ENCODE measurements at regions not wholly inside any gene's neighbourhood (a gene's known extent, or its start where the extent isn't known, plus 50 kb on each side); places are given as distances from the start of the nearest gene placed in this dataset.

- DNase-seq (ENCODE audit: low spot score): no peak
Measured at GRCh38 chr5:175765858-175766257, 105.5 kb upstream of the CPLX2 start.

GRCh38 chr5:175766963-175767362 lies 104.4 kb upstream of the CPLX2 start:
- no peak for DNase-seq (ENCODE audit: low spot score)

GRCh38 chr5:175772747-175773533 lies 98.4 kb upstream of the CPLX2 start:
- DNase-seq (ENCODE audit: low spot score): no peak

DNA sequence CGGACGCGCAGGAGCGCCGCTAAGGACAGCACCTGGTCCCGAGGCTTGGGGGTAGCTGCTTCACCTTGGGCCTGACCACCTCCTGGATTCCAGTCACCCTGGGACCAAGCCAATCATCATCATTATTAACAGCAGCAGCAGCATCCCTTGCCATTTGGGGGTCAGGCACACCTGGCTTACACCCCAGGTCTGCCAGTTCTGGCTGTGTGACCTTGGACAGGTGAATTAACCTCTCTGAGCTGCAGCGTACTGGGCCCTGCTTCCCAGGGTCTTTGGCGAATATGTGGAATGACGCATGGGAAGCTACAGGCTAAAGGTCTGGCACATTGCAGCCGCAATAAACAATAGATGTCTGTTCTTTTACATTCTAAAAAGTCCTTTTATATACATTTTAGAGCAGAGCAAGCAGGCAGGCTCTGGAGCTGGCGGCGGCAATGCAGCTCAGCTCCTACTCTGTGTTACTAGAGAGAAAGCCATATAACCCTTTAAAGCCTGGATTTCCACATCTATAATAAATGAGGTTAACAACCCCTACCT lies 97.8 kb upstream of the CPLX2 start:
- DNase-seq (ENCODE audit: low spot score): no peak

GRCh38 chr5:175775416-175775815 lies 96.0 kb upstream of the CPLX2 start:
- DNase-seq (ENCODE audit: low spot score): no peak

DNA sequence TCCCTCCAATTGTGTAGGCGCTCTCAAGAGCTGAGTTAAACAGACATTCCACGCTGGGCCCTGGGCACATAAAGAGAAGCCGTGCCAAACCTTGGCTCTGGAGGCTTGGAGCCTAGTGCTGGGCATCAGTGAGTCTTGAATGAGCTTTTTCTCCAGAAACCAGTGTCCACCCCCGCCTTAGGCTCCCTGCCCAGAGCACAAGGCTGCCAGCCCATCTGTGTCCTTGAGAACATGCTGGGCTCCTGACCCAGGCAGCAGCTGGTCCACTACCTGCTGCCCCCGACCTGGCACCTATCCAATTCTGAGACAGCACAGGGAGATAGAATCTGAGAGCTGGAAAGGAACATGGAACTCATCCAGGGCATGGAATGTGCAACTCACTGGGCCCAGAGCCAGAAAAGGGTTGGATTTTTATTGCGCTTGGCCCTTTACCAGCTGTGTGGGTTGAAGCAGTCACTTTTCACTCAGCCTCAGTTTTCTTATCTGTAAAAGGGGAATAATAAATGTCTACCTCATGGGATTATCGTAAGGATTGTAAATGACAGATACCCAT lies 92.4 kb upstream of the CPLX2 start:
- no peak for DNase-seq (ENCODE audit: low spot score)

DNA sequence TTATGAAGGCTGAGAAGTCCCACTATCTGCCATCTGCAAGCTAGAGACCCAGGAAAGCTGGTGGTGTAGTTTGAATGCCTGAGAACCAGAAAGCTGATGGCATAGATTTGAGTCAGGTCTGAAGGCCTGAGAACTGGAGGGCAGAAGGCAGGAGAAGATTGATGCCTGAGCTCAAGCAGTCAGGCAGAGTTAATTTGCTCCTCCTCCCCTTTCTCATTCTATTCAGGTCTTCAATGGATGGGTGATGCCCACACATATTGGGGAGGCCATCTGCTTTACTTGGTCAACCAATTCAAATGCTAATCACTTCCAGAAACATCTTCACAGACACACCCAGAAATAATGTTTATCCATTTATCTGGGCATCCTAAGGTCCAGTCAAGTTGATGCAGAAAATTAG lies 87.6 kb upstream of the CPLX2 start:
- DNase-seq (ENCODE audit: low spot score): no peak

DNA sequence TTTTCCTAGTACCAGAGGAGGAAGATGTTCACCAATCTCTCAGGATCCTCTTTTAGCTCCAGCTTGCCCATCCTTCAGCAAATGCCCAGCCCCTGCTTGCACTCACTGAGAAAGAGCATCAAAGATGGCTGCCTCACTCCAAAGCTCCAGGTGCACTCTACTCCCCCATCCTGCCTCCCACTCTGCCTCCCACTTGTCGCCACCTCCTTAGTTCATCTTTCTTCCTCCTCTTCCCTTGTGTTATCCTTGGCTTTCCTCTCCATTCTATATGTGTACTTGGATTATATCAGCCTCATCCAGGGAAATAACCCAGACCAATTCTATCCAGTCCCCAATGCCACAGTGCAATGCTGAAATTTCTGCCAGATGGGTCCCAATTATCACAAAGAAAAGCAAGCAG lies 87.1 kb upstream of the CPLX2 start:
- no peak for DNase-seq (ENCODE audit: low spot score)

GRCh38 chr5:175785681-175786080 lies 85.7 kb upstream of the CPLX2 start:
- DNase-seq (ENCODE audit: low spot score): no peak

DNA sequence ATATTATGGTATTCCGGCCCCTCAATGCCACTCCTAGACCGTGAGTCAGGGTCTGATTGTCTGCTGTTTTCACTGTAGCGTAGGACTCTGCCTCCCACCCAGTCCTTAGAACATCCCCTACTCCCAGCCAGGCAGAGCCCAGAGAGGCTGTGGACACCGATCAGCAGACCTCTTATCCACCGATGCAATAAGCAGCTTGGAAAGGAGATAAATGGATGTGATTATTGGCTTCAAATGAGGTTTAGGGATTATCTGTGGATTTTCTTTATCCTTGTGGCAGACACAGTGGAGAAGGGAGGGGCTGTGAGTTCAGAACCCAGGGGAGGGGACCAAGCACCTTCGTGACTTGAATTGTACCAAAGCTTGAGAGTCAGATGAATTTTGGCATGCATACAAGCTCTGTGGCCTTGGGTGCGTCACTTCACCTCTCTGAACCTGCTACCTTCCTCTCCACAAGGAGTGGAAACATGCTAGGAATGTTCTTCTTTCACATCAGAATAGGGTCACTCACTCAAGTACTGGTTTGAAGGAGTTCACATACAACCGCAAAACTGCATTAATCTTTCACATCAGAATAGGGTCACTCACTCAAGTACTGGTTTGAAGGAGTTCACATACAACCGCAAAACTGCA lies 83.1 kb upstream of the CPLX2 start:
- DNase-seq (ENCODE audit: low spot score): no peak

- DNase-seq (ENCODE audit: low spot score): no peak
Measured at GRCh38 chr5:175789670-175790069, 81.7 kb upstream of the CPLX2 start.

- DNase-seq (ENCODE audit: low spot score): no peak
Measured at GRCh38 chr5:175790796-175791195, 80.6 kb upstream of the CPLX2 start.

- no peak for DNase-seq (ENCODE audit: low spot score)
Measured at GRCh38 chr5:175795959-175796358, 75.4 kb upstream of the CPLX2 start.

DNA sequence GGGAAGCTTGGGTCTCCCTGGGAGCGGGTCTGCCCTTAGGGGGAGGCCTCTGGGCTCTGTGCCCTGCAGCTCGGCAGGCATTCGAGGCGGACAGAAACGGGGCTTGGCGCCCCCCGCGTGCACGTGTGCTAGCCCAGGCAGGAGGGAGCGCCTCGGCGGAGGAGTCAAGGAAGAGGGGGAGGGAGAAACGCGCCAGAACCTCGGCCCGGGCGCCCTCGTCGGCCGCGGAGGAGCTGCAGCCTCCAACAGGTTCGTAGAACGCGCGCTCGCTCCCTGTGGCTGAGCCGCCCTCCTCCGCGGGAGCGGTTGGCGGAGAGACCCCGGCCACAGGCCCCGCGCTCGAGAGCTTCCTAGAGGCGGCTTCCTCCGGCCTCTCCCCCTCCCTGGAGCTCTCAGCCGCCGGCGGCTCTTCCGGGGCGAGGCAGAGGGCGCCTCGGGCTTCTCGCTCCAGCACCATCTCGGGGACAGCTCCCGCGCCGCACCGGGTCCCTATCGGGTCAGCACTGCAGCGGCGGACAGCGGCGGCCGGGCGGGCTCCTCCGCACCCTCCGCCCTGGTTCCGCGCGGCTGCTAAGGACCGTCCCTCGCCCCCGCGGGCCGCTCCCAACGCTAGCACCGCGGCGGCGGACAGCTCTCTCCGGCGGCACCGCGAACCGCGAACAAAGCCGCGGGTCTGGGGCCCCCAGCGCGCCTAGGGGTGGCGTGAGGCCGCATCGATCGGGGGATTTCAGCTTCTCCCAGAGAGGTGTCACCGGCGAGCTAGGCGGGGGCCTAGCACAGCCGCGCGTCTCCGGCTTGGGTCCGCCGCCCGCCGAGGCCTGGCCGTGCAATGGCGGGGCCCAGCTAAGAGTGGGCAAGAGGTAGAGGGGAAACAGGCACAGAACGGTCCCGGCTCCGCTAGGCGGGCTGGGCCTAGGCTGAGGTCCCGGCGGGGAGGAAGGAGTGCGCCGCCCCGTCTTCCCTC lies 74.6 kb upstream of the CPLX2 start:
- peak; percentile 92 for DNase-seq (ENCODE audit: low spot score)

- no peak for DNase-seq (ENCODE audit: low spot score)
Measured at GRCh38 chr5:175797521-175798038, 73.8 kb upstream of the CPLX2 start.

GRCh38 chr5:175798626-175799025 lies 72.8 kb upstream of the CPLX2 start:
- no peak for DNase-seq (ENCODE audit: low spot score)

DNA sequence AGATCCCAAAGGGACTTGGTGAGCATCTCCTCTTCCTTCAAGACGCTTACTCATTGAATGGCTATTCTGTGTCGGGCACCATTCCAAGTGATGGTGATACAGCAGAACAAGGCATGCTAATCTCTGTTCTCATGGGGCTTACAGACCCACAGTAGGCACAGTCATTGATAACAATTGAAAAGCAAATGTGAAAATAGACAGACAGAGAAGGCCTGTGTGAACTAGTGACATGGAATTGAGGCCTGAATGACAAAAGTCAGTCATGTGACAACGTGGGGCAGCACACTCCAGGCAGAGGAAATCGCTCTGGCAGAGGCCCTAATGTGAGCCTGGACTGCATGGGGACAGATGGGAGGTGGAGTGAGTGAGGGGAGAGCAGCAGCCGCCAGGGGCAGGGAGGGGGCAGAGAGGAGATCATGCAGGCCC lies 70.7 kb upstream of the CPLX2 start:
- no peak for DNase-seq (ENCODE audit: low spot score)

GRCh38 chr5:175802361-175802760 lies 69.0 kb upstream of the CPLX2 start:
- DNase-seq (ENCODE audit: low spot score): no peak

DNA sequence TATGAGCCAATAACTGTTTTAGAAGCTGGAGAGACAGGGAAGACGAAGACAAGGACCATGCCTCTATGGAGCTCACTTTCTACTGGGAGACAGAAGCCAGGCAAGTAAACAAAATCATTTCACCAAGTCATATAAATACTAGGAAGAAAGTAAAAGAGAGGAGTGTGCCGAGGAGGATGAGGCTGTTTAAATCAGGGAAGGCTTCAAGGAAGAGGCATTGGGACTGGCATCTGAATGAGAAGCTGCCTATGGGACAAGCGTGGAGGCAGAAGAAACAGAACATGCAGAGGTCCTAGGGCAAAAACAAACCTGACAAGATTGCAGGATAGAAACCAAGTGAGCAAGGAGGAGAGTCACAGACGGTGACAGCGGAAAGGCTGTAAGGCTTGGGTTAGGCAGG lies 68.1 kb upstream of the CPLX2 start:
- no peak for DNase-seq (ENCODE audit: low spot score)

DNA sequence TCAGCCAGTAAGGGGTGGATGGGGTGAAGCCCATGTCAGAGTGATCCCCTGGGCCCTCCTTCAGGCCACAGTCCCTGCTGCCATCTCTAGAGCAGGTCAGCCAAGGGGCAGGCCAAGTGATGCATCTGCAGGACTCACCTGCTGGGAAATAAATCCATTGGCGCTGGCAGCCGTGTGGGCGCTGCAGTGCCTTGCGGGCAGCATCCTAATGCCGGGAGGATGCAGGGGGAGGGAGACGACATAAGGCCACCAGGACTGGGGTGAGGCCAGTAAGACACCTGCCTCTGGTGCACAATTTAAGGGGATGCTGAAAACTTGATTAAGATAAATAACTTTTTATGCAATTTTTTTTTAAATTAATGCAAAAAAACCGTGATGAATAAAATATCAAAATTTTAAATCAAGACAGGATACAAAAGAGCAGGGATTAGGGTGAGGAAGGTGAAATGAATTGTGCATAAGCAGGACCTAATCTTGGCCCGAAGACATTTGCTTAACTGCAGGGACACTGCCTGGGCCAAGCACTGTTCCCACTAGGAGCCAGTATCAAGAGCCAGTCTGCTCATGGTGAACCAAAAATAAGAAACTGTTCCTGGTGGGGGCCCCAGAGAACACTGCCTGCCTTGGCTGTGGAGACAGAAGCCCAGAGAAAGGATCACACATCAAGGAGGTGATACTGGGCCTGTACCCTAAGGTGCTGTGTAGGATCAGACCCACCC lies 67.5 kb upstream of the CPLX2 start:
- DNase-seq (ENCODE audit: low spot score): no peak

Measured in left forelimb (tissue), 1 donor.